ENCODE measurements at regions not wholly inside any gene's neighbourhood (a gene's known extent, or its start where the extent isn't known, plus 50 kb on each side); places are given as distances from the start of the nearest gene placed in this dataset.
"Not testable (repeated sequence)": the region's sequence is repeated elsewhere in the genome, so short reads cannot be mapped to it uniquely, and the experiment has no call there.

DNA sequence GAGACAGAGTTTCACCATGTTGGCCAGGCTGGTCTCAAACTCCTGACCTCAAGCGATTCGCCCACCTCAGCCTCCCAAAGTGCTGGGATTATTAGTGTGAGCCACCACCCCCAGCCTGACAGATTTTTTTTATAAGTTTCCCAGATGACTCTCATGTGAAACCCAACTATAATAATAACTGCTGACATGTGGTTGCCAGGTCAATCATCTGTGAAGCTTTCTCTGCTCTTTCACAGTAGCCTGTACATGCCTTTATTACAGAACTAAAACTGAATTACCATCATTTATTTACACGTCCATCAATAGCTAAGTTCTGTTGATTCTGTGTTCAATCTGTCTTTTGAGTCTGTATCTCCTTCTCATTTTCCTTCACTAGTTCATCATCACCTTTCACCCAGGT, 218.5 kb downstream of the RPS29 start:
- no peak for DNase-seq (ENCODE audit: low read depth in 2 of 2)

DNA sequence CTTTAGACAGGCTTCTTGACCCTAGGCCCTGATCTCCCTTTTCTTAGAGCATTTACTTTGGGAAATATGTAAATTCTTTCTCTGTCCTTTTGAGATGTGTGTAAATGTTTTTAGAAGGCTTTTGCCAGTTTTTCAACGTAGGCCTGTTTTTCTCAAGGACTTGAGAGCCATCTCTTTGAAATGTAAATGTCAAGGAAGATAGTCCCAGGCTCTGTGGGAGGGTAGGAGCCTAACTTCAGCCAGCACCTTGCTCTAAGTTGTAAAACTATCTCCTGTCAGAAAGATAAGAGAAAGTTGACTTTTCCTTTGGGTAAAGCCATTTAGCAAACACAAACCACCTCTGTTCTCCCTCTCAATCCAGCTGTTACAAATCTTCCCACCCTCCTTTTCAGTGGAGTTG, 219.8 kb downstream of the RPS29 start:
- no peak for DNase-seq (ENCODE audit: low read depth in 2 of 2)

DNA sequence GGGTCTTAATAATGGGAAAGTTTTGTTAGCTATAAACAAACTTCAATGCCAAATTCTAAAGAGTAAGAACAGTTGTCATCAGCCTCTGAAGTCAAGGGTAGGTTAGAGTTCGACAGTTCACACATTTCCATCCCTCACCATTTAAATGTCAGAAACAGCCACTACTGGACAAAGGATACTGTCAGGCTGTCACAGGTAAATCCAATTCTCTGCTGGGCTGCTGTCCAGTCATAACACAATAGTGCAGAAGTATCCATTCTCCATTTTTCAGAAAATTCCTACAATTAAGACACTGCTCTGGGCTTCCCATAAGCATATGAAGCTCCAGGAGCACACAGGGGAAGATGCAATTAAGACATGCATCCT, 221.4 kb downstream of the RPS29 start:
- DNase-seq (ENCODE audit: low read depth in 2 of 2), result no peak

DNA sequence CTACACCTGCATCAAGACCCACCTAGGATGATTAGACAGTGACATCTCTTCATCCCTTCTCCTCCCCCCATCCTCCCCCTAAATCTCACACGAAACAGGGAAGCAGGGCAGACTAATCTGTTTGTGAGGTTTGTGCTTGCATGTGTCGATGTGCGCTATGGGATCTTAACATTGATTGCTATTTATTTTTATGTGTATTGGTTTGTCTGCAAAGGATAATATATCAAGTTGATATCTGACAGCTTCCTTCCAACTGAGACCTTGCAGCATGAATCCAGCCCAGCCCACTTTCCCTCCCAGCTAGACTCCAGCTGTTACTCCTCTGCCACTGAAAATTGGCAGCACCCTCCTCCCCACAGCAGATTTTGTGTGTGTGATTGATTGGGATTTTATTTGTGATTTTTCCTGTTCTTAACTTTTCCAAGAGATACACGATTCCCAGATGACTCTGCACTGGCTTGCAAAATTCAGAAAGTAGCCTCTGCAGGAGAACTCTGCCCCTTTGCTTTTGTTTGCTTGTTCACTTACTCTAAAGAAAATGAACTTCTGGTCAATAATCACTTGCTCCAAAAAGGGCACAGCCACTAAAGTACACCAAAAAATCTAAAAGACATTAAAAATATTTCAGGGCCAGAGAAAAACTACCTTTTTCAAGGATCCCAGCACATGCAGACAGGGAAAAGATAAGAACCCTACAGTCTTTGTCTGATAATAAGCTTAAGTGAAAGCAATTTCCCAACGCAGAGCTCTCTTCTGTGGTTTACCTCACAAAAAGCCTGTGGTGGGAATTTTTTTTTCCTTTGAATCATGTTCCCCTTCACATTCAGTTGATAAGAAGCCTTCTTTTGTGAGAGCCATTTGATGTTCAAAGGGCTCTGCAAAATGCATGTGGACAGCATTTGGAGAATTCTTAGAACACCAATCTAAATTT, 222.1 kb downstream of the RPS29 start:
- no peak for DNase-seq (ENCODE audit: low read depth in 2 of 2)

DNA sequence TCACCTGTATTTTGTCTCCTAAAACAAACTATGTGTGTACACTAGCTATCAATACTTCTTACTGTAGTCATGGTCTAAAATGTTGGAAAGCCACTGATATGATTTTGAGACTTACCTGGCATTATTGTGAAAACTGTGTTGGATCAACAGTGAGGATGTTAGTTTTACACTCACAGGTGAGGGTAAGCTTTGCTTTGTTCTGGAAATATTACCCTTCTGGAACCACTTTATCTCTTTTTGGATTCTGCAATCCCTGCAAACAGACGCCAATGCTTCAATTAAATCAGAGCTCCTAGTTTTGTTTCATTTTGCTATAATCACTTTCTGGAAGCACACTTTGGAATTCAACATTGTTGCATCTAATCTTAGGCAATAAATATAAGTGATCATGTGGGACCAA, 223.3 kb downstream of the RPS29 start:
- DNase-seq (ENCODE audit: low read depth in 2 of 2), result no peak

DNA sequence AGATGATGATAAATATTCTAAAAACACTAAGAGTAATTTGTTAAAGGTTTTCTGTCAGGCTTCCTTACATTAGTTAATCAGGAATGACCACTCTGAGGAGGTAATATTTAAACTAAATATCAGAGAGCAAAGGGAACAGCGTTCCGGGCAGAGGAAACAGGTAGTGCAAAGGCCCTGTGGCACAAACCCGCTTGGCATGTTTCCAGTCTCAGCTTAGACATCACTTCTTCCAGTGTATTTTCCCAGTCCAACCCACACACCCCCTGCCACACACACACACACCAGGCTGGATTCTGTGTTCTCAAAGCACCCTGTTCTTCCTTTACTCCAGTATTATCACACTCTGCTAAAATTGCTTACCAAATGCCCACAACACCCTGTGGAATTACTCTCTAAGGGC, 247.1 kb downstream of the RPS29 start:
- no peak for DNase-seq (ENCODE audit: low read depth in 2 of 2)

DNA sequence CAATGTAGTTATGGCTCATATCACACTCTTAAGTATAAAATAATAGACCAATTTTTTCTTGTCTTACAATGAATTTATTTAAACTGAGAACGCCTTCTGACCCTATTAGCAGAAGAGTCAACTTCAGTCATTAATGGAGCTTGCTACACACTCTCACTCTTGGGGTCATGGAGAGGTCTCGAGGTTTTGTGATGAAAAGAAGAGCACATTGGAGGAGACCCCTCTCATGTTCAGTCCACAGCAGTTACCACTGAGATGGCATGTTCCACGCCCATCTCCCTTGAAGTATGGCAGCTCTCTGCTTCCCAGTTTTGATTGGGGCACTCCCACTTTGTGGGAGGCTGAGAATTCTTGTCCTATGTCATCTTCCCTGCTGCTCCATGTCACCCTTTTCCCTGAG, 266.4 kb downstream of the RPS29 start:
- DNase-seq (ENCODE audit: low read depth in 2 of 2), result no peak

DNA sequence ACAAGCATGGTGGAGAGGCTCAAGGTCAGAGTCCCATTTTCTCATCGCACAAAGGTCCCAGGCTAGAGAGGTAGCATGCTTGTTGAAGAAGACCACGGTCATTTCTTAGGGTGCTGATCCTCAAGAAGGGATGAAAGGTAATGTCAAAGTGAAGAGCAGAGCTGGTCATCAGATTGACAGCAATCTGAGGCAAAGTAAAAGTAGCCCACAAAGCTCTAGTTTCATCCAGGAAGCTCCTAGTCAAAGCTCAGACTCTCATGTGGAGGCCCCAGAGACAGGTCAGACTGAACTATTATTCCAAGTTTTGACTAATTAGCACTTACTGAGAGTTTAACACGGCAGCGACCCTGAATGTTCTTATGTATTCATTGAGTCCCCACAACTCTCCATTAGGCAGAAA, 270.6 kb downstream of the RPS29 start:
- no peak for DNase-seq (ENCODE audit: low read depth in 2 of 2)

DNA sequence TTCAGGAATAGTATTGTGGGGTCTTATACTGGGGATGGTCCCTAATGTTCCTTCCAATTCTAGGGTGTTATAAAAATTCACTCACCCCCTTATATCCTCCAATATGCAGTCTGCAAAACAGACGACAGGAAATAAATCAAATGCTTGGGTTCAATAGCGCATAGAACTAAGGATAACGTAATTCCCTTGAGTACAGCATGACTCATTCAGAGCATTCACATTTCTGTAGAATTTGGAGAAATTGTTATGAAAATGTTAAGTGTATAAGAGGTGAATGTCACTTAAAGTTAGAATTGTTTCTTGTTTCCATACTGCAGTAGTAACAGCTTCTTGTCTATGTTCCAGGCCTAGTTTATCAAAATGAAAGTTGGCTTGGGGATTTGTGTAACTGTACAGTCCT, 271.4 kb downstream of the RPS29 start:
- no peak for DNase-seq (ENCODE audit: low read depth in 2 of 2)

DNA sequence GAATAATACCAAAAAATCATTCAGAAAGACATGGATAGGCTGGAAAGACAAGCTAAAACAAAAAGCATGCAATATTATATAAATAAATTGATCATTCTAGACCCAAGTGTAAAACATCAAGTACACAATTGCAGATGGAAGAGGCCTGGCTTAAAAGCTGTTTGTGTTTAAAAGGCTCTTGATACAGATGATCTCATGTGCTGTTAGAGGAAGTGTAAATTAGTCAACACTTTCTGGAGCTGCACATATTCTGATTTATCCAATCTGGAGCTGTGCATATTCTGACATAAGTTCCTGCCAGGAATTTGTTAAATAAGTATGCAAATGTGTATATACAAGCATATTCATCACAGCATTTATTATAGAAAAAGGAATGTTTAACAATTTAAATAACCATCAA, 273.1 kb downstream of the RPS29 start:
- DNase-seq (ENCODE audit: low read depth in 2 of 2), result no peak

DNA sequence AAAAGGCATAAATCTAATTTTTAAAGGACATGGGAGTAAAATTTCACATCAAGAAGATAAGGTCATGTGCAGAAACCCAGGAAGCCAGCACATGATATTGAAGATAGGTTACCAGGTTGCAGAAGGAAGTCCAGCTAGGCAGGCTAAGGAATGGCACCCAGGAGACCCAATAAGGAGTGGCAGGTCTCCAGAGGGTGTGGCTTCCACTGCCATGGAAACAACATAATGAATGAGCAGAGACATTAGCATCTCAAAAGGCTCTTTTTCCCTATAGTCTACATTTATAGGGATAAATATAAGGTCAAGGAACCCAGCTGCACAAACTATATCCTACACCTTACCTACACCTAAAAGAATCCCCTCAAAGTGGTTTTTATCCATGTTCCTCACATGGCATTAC, 275.9 kb downstream of the RPS29 start:
- no peak for DNase-seq (ENCODE audit: low read depth in 2 of 2)

DNA sequence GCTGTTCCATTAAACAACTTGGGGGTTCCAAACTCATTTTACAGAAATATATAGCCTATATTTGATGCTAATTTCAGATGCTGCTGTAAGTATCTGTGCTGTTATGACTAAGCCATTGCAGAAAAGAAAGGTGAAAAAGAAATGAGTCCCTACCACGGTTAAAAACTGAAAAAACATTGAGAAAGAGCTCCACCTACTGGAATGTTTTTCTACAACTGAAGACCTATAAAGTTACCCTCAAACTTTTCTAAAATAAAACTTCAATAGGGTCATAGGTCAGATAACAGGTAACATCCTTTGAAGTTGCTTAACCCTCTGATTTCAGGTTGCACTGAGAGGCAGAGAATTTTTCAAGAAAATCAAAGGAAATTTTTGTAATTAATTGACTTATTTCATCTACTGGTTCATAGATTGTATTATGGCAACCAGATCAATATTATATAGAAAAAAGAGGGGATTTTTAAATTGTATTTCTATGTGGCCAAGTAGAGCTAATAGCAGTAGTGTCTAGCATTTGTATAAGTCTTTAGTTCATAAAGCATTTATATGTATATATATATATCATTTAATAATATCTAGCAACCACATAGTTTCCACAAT, 279.9 kb downstream of the RPS29 start:
- no peak for DNase-seq (ENCODE audit: low read depth in 2 of 2)

DNA sequence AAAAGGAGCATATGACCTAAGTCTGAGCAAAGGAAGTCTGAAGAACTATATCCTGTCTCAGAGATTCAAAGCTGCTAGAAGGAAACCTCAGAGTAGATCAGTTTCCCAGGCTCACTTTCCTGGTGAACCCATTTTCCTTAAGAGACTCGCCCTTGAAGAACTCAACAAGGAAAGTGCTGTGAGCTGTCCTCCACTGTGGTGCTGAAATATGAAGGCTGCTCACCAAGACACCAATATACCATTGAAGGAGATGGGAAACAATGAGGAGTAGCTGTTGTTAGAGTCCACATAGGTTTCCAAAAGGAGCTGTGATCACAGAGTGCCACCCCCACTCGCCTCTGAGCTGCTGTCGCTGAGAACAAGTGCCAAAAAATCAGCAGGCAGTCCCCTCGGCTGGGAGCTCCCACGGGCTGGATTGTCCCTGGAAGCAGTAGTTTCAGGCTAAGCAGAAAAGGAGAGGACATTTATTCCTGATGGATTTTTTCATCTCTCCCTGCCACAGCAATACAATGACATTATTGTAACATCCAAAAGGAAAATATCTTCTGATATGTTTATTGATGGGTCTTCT, 282.1 kb downstream of the RPS29 start:
- DNase-seq (ENCODE audit: low read depth in 2 of 2), result no peak

DNA sequence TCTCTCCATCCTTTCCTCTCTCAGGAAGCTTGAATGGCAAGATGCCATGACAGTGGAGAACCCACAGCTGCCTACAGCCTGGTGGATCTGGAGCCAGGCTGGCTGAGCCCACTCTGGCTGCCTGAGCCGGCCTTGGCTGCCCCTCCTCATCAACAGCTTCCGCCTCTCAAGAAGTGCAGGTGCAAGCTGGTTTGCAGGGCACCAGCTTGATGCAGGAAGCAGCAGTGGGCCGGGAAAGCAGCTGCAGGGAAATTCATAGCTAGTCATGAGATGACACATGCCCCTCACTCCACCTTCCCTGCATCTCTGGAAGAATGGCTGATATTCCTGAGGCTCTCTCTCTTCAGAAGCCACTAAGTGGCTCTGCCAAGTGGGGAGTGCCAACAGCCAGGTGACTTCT, 289.1 kb downstream of the RPS29 start:
- DNase-seq (ENCODE audit: low read depth in 2 of 2), result no peak

DNA sequence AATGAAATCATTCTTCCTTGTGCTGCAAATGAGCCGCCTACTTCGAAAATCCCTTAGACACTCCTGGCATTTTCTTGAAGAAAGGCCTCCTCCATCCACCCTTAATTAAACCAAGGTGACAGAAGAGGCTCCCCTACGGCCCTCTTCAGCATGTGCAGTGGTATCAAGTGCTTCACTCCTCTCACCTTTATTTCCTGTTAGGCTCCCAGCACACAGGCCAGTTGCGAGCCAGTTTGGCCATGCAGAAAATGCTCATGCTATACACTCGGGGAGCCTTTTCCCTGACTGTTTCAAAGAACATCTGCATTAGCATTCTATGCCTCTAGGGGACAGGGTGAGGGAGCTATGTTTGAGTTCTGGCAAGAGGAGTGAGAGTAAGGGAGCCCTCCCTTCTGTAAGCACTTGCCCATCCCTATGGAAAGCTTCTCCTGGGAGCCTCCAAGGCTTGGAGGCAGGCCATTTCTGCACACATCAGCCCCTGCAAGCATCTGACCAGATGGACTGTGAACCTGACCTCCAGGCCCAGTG, 291.5 kb downstream of the RPS29 start:
- no peak for DNase-seq (ENCODE audit: low read depth in 2 of 2)

DNA sequence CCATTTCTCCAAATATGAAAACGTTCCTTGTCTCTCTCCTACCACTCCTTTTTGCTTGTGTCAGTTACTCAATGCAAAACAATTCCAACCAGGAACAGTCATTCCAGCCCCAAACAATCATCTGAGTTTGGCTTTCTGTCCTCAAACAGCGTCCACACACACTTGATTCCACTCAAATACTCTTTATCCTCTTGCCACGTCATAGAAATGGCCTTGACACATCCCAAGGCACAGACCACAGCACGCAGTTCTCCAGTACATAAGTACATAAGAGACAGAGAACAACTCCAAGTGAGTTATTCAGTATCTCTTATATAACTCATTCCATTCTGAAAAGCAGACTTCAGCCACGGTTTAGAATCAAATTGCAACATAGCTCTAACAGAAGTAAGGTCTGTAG, 299.2 kb downstream of the RPS29 start:
- DNase-seq (ENCODE audit: low read depth in 2 of 2), result no peak

DNA sequence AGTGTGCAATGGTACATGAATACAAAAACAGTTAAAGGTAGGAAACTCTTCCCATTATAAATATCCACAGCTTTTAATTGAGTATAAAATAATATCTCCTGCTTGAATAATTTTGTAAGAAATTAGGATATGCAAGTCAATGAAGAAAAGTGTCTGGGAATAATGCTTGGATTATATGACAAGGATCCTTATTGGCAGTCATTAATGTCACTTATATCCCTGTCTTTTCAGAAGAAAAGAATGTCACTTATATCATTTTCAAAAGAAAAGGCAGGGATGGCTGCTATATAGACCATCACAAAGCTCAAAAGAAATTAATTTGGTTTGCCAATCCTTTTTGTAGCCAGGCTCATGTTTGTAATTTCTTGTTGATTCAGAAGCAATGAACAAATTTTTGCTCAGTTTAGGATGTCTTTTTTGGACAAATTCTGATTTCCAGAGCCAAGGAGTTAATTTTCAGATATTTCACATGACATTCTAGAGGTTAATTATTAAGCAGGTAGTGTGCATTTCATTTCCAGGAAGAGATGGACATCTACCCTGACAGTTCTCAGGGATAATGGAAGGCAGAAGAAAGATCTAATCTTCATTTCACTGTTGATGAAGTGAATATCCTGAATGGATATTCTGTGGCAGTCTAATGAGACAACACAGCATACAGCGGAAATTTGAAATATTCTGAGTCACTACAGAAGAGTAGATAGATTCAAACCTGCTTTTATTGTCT, 299.8 kb downstream of the RPS29 start:
- no peak for DNase-seq (ENCODE audit: low read depth in 2 of 2)

DNA sequence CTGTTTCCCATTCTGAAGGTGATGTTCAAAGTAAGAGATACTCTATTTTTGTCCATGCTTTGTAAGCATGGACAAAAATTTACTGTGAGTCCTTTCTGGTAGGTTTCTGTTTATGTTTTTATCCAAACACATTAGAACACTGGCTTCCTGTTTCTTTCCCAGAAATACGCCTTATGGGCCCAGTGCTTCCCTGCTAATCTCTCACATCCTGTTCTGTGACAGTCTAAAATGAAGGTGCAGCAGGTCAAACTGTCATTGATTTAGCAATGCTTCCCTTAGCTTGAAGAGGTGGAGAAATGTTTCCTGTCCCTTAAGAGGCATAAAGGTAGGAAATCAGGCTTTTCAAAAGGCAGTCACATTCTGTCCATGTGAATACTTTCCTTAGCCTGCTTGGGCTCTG, 305.6 kb downstream of the RPS29 start:
- DNase-seq (ENCODE audit: low read depth in 2 of 2), result no peak

DNA sequence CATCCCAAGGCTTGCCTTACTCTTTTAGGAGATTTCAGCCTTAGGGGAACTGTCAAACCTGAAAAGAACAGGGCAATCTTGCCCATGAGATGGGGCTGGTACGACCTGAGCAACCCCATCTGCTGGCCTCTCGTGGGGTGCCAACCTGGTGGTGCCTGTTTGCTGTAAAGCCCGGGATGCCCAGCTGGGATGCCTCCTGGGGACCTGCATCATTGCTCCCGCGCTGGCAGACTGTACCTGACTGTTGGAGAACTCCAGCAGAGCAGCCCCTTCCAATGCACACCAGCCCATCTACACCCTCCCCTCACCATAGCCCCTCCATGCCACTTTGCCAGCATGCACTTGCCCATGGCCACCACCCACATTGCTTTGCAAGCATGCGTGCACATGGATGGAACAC, 335.7 kb downstream of the RPS29 start:
- no peak for DNase-seq (ENCODE audit: low read depth in 2 of 2)

DNA sequence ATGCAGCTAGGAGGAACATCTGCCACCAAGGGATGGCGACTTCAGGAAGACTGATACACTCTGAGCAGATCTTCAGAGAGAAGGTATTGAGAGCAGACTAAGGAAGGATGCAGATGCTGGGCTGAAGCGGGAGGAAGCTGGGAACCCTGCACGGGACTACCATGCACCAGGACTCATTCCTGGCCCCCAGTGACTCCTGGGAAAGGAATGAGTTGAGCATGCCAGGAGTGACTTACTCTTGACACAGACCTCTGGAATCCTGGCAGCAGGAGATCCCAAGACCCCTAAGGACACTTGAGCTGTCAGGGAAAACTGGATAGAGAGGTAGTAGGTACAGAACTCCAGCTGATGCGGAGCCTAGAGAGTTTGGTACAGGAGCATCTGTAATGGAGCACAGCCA, 336.1 kb downstream of the RPS29 start:
- peak; percentile 8 to 17 for DNase-seq (ENCODE audit: low read depth in 2 of 2)

DNA sequence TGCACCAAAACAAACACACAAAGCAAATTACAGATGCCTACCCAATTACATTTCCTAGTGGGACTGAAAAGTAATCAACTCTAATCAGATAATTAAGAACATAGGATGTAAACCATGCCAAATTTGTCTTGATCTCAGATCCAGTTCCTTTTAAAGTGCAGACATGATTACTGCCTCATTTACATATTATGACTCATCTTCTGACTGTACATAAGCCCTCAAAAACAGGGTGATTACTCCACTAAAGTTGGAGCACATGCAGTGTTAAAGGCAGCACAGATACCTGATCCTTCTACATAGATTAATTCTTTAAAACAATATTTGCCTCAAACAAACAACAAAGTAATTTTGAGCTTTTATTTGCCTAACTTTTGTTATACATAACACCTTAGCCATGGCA, 337.2 kb downstream of the RPS29 start:
- no peak for DNase-seq (ENCODE audit: low read depth in 2 of 2)

DNA sequence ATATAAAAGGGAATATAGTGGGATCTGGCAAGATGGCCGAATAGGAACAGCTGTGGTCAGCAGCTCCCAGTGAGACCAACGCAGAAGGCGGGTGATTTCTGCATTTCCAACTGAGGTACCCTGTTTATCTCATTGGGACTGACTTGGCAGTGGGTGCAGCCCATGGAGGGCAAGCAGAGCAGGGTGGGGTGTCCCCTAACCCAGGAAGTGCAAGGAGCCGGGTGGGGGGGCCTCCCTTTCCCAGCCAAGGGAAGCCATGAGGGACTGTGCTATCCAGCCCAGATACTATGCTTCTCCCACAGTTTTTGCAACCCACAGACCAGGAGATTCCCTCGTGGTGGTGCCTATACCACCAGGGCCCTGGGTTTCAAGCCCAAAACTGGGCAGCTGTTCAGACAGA, 342.4 kb downstream of the RPS29 start:
- DNase-seq (ENCODE audit: low read depth in 2 of 2), result not testable (repeated sequence)

Data from fibroblast of skin of left biceps (primary cell).